Body of pancreas (tissue), 4 donors: ENCODE measurements at regions not wholly inside any gene's neighbourhood (a gene's known extent, or its start where the extent isn't known, plus 50 kb on each side); places are given as distances from the start of the nearest gene placed in this dataset.

Source experiments
- CTCF ChIP-seq, 7 experiments: fragments of 450-650 bp in 4 of 7; fragments of 200-600 bp in 3 of 7; sonication (generic) in 3 of 7; IDR thresholded peaks; one replicate each; pipeline ENCODE4 v1.5.1; 2016 to 2019; ENCODE audit warnings: antibody characterized with exemption in 7 of 7
- POLR2A ChIP-seq, 3 donors: fragments of 450-650 bp; IDR thresholded peaks; one replicate each; pipeline ENCODE4 v1.6.1; 2016; ENCODE audit warnings: antibody characterized with exemption in 3 of 3, mild to moderate bottlenecking in 2 of 3

DNA sequence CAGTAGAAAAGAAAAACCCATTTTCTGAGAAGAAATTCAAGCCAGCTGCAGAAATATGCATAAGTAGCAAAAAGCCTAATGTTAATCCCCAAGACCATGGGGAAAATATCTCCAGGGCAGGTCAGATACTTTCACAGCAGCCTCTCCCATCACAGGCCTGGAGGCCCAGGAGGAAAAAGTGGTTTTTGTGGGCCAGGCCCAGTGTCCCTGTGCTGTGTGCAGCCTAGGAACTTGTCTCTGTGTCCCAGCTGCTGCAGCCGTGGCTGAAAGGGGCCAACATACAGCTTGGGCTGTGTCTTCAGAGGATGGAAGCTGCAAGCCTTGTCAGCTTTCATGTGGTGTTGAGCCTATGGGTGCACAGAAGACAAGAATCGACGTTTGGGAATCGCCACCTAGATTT is 581.0 kb downstream of the C4orf33 start:
- no peak for TF ChIP-seq CTCF (IDR thresholded peaks at IDR 0.05)
- no peak for TF ChIP-seq POLR2A (IDR thresholded peaks at IDR 0.05)
